ENCODE measurements at regions not wholly inside any gene's neighbourhood (a gene's known extent, or its start where the extent isn't known, plus 50 kb on each side); places are given as distances from the start of the nearest gene placed in this dataset.
"Not testable (repeated sequence)": the region's sequence is repeated elsewhere in the genome, so short reads cannot be mapped to it uniquely, and the experiment has no call there.

DNA sequence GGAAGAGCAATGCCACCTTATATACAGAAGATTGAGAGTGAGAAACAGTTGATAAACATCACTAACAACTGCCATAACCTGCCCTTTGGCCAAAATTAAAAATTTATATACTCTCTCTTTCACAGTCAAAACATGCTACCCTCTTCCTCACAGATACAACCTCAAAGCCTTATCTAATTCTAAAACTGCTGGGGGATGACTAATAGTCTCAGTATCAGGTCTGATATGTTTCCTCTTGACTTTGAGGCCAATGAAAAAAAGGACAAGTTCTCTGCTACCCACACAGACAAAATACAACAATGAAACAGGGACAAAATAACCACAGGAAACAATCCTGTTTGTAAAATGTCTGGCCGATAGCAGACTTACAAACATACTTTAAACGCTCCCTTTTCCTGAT is 485.6 kb upstream of the NUDT12 start:
- ATAC-seq (ENCODE audit: poor library complexity): no peak
- no peak for DNase-seq
- intact Hi-C loops (cut with DNase I): no loop called here

DNA sequence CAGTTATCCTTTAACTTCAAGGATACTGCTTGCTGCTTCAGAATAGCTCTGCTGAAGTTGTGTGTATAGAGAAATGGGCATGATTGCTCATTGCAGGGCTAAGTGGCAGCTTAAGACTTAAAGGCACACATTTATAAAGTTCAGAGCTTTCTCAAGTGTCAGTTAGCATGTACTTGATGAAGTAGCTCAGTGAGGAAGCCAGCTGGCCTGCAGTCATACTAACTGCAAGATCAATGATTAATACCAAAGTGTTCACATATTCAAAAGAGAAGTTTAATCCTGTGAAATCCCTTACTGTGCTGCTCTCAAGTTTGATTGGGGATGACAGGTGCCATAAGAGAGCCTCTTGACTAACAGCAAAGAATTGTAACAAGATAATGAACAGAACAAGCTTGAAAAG is 483.4 kb upstream of the NUDT12 start:
- DNase-seq (no peak), ATAC-seq (ENCODE audit: poor library complexity) (no peak)
- intact Hi-C loops (cut with DNase I): no loop called here

DNA sequence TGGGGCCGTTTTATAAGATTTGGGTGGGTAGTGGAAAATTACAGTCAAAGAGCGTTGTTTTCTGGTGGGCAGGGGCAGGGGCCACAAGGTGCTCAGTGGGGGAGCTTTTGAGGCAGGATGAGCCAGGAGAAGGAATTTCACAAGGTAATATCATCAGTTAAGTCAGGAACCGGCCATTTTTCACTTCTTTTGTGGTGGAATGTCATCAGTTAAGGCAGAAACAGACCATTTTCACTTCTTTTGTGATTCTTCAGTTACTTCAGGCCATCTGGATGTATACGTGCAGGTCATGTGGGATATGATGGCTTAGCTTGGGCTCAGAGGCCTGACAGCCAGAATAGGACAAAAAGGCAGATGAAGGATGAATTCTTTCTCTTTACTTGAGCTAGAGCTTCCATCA is 477.3 kb upstream of the NUDT12 start:
- DNase-seq; intact Hi-C loops (cut with DNase I); ATAC-seq (ENCODE audit: poor library complexity): not testable (repeated sequence)

DNA sequence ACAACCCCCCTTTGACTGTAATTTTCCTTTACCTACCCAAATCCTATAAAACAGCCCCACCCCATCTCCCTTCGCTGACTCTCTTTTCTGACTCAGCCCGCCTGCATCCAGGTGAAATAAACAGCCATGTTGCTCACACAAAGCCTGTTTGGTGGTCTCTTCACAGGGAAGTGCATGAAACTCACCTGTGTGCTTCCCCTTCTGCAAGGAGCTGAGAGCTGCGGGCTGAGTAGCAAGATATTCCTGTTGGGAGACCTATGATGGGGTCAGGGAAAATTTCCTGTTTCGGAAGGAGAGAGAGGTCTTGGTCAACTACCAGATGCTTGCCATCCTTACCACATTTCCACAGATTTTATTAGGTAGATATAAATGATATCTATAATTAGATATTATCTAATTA is 474.5 kb upstream of the NUDT12 start:
- ATAC-seq (ENCODE audit: poor library complexity); DNase-seq; intact Hi-C loops (cut with DNase I): not testable (repeated sequence)

DNA sequence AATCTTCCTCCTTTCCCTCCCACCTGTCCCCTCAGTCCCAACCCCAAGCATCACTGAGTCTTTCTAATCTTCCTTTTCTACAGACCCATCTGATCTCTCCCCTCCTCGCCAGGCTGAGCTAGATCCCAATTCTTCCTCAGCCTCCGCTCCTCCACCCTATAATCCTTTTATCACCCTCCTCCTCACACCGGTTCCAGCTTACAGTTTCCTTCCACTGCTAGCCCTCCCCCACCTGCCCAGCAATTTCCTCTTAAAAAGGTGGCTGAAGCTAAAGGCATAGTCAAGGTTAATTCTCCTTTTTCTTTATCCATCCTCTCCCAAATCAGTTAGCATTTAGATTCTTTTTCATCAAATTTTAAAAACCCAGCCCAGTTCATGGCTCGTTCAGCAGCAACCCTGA is 470.6 kb upstream of the NUDT12 start:
- DNase-seq; intact Hi-C loops (cut with DNase I); ATAC-seq (ENCODE audit: poor library complexity): not testable (repeated sequence)

DNA sequence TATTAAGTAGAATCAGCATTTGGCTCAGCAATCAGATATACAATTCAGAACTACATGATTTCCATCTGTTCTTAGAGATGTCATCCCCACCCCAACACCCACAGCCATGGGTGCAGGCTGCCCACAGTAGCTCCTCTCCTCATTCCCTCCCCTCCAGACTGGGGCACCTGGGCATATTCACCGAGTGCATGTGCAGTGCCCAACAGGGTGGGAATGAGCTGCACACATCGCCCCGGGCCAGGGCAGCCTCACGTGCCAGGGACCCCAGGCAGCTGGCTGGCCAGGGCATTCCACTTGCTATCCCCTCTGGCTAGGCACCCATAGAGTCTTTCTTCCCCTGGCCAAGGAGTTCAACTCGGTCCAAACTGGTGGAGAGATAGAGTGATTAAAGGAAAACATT is 461.9 kb upstream of the NUDT12 start:
- no peak for DNase-seq
- no peak for ATAC-seq (ENCODE audit: poor library complexity)
- intact Hi-C loops (cut with DNase I): no loop called here

DNA sequence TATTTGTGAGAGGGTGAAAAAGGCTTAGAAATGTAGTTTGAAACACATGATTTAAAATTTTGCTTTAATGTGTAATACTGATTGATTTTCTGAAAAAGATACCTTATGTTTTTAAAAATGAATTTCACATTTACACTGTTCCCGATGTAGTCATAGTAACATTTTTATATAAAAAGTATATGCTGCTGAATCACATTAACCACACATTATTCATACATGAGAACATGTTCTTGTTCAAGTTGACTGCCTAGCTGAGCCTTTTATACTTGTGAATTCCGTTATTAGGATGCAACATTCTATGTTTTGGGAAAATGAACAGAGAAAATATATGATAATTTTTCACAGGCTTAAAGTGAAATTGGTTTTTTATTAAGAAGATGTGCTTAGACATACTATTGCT is 461.1 kb upstream of the NUDT12 start:
- intact Hi-C loops (cut with DNase I): no loop called here
- no peak for ATAC-seq (ENCODE audit: poor library complexity)
- DNase-seq: no peak

DNA sequence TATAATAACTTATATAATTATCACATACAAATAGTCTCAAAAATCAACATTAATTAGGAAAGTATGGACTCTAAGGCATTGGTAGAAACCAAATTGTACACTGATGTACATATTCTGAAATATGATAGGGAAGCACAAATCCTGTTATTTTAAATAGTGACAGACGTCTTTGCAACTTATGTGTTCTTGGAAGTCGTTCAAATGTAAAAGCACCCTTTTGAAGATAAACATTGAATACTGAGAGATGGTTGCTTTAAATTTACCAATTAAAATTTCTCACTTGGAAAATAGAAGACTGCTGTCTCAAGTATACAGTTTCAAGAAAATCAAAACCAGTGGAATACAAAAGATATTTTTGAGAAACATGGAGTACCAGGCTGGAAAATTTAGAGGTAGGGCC is 457.4 kb upstream of the NUDT12 start:
- ATAC-seq (ENCODE audit: poor library complexity): no peak
- no peak for DNase-seq
- intact Hi-C loops (cut with DNase I): no loop called here

DNA sequence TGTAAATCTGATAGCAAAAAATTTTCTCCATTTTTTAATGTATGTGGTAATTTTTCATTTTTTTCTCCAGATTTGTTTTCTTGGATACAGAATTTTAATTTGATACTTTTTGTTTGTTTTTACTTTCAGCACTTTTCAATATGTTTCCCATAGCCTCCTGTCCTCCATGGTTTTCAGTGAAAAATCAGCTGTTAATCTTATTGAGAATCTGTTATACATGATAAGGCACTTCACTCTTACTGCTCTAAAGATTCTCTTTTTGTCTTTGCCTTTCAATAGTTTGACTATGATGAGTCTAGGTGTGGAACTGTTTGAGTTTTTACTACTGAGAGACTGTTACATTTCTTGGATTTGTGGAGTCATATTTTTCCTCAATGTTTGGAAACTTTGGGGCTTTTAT is 455.7 kb upstream of the NUDT12 start:
- intact Hi-C loops (cut with DNase I): no loop called here
- no peak for DNase-seq
- ATAC-seq (ENCODE audit: poor library complexity): no peak

DNA sequence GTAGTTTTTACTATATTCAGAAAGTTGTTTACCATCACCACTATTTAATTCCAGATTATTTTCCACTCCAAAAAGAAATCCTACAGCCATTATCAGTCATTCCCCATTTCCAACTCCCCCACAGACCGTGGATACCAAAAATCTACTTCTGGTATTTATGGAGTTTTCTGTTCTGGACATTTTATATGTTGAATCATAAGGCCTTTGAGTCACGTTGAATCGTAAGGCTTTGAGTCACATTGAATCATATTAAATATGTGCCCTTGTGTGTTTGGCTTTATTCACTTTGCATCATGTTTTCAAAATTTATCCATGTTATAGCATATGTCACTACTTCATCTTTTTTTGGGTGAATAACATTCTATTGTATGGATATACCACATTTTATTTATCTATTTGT is 454.1 kb upstream of the NUDT12 start:
- intact Hi-C loops (cut with DNase I): no loop called here

DNA sequence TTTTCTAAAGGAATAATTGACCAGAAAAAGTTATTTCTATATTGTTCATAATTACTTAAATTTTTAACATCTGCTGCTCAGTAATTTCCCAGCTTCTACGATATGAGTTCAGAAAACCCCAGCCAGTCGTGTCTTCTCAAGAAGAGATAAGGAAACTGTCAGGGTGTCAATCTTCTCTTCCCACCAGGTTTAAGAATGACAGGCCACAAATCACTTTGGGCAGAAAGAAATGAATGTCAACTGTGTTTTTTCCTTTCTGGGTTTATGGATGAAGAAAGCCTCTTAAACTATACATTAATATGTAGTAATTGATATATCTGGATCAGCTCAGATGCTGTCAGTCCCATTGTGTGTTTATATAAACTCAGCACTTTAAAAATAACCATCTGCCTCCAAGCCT is 453.2 kb upstream of the NUDT12 start:
- DNase-seq (no peak), ATAC-seq (ENCODE audit: poor library complexity) (no peak)
- intact Hi-C loops (cut with DNase I): no loop called here

More for the DNA sequence above, 454.1 kb upstream of the NUDT12 start:
- DNase-seq: no peak
- ATAC-seq (ENCODE audit: poor library complexity): no peak

DNA sequence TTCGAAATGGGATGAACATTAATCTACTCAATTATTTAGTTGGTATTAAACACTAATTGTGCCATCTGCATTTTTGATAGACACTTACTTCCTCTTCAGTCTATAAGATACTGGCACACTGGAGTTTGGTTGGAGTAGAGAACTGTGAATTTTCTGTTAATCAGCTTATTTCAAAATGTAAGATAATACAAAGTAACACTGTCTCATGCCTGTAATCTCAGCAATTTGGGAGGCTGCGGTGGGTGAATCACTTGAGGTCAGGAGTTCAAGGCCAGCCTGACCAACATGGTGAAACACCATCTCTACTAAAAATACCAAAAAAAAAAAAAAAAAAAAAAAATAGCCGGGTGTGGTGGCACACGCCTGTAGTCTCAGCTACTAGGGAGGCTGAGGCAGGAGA is 440.2 kb upstream of the NUDT12 start:
- DNase-seq; intact Hi-C loops (cut with DNase I); ATAC-seq (ENCODE audit: poor library complexity): not testable (repeated sequence)

DNA sequence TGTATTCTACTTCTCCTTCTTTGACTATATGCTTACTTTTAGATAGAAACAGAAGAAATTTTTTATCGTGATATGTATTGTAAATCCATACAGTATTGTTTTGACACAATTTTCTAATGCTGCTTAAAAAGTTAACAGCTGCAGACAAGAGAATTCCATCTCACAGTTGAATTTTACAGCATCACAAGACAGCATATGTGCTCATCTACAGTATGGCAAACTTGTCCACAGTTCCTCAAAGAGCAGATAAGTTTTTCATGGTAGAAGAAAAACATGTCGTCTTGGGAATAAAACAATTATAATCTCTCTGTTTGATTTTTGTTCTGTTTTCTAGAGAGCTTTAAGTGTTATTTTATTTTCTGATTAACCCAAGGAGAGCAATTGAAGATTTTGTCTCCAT is 438.5 kb upstream of the NUDT12 start:
- ATAC-seq (ENCODE audit: poor library complexity): no peak
- intact Hi-C loops (cut with DNase I): no loop called here

DNA sequence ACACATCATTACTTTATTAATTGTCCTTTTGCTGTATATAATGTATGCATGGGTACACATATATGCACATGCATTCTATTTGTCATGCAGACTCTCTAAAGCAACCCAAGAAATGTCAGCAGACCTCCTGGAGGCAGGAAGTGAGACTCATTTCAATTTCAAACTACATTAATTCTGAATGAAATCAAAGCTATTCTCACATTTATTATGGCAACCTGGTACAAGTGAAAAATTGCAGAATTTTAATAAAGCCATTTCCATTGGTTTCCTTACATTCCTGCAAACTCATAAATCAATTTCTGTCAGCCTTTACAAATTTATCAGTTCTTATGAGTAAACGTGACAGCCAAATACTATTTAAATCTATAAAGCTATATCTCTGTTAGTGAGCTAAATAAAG is 430.4 kb upstream of the NUDT12 start:
- ATAC-seq (ENCODE audit: poor library complexity) (no peak), DNase-seq (no peak)
- intact Hi-C loops (cut with DNase I): no loop called here

More for the DNA sequence above, 438.5 kb upstream of the NUDT12 start:
- DNase-seq: no peak

DNA sequence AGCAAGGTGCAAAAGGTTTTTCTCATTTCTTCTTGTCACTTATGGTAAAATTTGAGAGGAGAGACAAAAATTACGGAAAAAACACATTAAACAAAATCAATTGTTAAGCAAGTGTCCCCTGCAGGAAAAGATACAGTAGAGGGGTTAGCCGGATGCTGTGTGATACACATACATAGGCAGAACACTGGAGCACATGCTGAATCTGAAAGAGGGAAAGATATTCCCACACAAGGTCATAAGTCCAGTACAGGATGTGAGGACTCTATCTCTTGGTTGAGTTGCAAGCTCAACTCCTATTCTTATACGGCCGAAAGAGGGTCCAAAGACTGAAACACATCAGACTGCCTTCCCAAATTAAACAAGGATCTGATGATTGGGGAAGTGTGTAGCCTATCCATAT is 427.5 kb upstream of the NUDT12 start:
- intact Hi-C loops (cut with DNase I): no loop called here
- DNase-seq (no peak), ATAC-seq (ENCODE audit: poor library complexity) (no peak)

DNA sequence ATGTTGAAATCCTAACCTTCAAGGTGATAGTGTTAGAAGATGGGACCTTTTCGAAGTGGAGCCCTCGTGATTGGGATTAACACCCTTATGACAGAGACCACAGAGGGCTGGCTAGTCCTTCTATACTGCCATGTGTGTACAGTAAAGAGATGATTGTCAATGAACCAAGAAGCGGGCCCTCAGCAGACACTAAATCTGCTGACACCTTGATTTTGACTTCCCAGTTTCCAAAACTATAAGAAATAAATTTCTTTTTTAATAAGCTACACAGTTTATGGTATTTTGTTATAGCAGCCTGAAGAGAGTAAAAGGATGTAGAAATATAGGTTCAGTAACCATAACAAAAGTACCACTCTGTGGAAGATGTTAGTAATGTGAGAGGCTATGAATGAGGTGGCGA is 419.0 kb upstream of the NUDT12 start:
- intact Hi-C loops (cut with DNase I): no loop called here
- DNase-seq: no peak

DNA sequence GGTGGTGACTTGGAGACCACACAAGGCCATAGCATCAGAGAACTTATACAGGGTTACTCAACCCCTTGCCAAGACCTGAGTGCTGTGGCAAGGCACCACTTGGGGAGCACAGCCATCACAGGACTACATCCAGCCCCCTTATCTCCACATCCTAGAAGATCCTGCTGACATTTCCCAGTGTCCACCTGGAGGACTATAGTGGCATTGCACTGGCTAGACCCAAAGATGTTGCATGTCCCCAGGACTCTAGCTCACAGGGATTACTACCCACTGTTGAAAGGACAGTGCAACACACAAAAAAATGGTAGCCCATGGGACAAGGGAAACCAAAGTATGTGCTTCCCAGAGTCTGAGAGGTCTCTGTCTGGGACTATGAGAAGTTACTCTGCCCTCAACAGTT is 411.1 kb upstream of the NUDT12 start:
- intact Hi-C loops (cut with DNase I): no loop called here
- ATAC-seq (ENCODE audit: poor library complexity): no peak
- no peak for DNase-seq

More for the DNA sequence above, 419.0 kb upstream of the NUDT12 start:
- ATAC-seq (ENCODE audit: poor library complexity): no peak

DNA sequence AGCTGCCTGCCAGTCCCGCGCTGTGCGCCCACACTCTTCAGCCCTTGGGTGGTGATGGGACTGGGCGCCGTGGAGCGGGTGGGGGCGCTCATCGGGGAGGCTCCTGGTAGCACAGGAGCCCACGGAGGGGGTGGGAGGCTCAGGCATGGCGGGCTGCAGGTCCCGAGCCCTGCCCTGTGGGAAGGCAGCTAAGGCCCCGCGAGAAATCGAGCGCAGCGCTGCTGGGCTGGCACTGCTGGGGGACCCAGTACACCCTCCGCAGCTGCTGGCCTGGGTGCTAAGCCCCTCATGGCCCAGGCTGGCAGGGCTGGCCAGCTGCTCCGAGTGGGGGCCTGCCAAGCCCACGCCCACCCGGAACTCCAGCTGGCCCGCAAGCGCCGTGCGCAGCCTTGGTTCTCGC is 403.7 kb upstream of the NUDT12 start:
- DNase-seq; ATAC-seq (ENCODE audit: poor library complexity); intact Hi-C loops (cut with DNase I): not testable (repeated sequence)

DNA sequence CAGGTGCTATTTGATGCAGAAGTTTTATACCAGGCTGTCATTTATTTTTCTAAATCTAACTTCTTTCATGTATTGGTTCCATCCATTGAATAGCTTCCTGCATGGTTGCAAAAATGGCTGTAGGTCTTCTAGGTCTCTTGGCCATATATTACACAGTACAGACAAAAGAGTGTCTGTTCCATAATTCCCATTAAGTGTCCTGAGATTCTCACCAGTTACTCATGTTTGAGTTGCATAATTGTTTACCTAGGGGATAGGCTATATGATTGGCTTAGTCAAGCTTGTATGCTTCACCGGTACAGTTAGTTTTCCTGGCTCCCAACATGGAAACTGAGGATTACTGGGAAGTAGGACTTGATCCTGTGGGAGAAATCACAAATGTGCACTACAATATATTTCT is 399.4 kb upstream of the NUDT12 start:
- intact Hi-C loops (cut with DNase I): no loop called here
- no peak for DNase-seq
- no peak for ATAC-seq (ENCODE audit: poor library complexity)

DNA sequence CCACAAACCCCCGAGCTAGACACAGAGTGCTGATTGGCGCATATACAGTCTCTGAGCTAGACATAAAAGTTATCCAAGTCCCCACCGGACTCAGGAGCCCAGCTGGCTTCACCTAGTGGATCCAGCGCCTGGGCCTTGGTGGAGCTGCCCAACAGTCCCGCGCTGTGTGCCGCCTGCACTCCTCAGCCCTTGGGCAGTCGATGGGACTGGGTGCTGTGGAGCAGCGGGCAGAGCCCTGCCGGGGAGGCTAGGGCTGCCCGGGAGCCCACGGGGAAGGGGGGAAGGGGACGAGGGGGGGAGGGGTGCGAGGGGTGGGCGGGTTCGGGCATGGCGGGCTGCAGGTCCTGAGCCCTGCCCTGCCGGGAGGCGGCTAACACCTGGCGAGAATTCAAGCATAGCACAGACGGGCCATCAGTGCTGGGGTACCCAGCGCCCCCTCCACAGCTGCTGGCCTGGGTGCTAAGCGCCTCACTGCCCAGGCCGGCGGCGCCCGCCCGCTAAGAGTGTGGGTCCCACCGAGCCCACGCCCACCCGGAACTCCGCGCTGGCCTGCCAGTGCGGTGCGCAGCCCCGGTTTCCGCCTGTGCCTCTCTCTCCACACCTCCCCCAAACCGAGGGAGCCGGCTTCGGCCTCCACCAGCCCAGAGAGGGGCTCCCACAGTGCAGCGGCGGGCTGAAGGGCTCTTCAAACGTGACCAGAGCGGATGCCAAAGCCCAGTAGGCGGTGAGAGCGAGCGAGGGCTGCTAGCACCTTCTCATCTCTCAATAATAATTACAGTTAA is 391.2 kb upstream of the NUDT12 start:
- DNase-seq (no peak), ATAC-seq (ENCODE audit: poor library complexity) (no peak)
- intact Hi-C loops (cut with DNase I): no loop called here

DNA sequence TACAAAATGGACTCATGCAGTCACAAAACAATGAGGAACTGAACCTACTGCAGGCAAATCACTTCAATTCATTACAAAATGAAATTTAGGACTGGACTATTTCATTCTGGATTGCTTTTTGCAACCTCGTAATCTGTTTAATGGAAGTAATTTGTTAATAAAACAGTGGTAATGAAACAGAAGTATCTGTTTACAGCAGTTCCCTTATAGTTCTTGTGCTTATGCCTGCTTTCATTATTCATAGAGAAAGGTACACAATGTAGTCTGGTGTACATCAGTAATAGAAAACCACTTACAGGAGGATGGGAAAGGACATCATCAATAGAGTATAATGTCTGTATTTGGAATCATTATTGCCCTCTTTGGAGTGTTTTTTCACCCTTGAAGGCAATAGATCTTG is 389.2 kb upstream of the NUDT12 start:
- DNase-seq (no peak), ATAC-seq (ENCODE audit: poor library complexity) (no peak)
- intact Hi-C loops (cut with DNase I): no loop called here

All from Right ventricle myocardium superior (tissue), 1 donor.